ENCODE measurements at regions not wholly inside any gene's neighbourhood (a gene's known extent, or its start where the extent isn't known, plus 50 kb on each side); places are given as distances from the start of the nearest gene placed in this dataset.

DNA sequence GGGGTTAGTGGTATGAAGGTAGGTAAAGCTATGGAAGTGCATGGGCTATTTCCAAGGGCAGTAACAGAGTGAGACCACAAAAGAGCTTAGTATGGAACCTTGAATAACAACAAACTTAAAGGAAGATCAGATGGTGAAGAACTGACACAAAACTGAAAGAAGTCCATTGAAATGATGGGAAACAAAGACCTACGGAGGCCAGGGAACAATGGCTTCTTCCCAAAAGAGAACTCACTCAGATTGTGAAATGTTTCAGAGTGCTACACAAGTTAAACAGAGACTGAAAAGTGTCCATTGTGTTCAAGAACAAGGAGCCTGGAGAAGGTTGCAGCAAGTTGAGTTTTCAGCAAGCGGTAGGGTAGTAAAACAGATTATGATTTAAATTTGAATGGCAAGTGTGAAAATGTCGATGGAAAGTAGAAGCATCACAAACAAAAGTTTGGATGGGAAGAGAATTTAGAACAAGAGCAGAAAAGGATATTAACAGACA, 700.0 kb upstream of the NXPH2 start:
- TF ChIP-seq POLR2A (IDR thresholded peaks at IDR 0.05) = no peak
- no peak for TF ChIP-seq EP300 (IDR thresholded peaks at IDR 0.05)
